VCaP (cell line): ENCODE measurements at regions not wholly inside any gene's neighbourhood (a gene's known extent, or its start where the extent isn't known, plus 50 kb on each side); places are given as distances from the start of the nearest gene placed in this dataset.

ENCODE experiments used
- H3K27ac ChIP-seq: fragments of 450-650 bp; 2 replicates; pipeline ENCODE4 v1.5.1; 2017
- CTCF ChIP-seq: fragments of 450-650 bp; conservative IDR thresholded peaks from 2 replicates; pipeline ENCODE4 v1.5.1; 2017; ENCODE audit warnings: mild to moderate bottlenecking, moderate library complexity

GRCh38 chr2:14790041-14790640 lies 157.6 kb downstream of the LRATD1 start:
- no peak for TF ChIP-seq CTCF
- no peak overlapping the region for H3K27ac ChIP-seq

GRCh38 chr2:14803994-14804393 lies 171.5 kb downstream of the LRATD1 start:
- no peak for TF ChIP-seq CTCF
- no peak overlapping the region for H3K27ac ChIP-seq

- H3K27ac ChIP-seq = no peak overlapping the region
- TF ChIP-seq CTCF = no peak
These were observed 172.4 kb downstream of the LRATD1 start for GRCh38 chr2:14804902-14805301.

- H3K27ac ChIP-seq = no peak overlapping the region
- no peak for TF ChIP-seq CTCF
These were observed 174.1 kb downstream of the LRATD1 start for GRCh38 chr2:14806613-14807012.

GRCh38 chr2:14815201-14815600 lies 182.7 kb downstream of the LRATD1 start:
- no peak for TF ChIP-seq CTCF
- H3K27ac ChIP-seq = no peak overlapping the region

- H3K27ac ChIP-seq = no peak overlapping the region
- no peak for TF ChIP-seq CTCF
These were observed 183.8 kb downstream of the LRATD1 start for GRCh38 chr2:14816069-14817060.

GRCh38 chr2:14817848-14818247 lies 185.3 kb downstream of the LRATD1 start:
- TF ChIP-seq CTCF = no peak
- H3K27ac ChIP-seq = no peak overlapping the region
